SH-SY5Y (cell line): ENCODE measurements at regions not wholly inside any gene's neighbourhood (a gene's known extent, or its start where the extent isn't known, plus 50 kb on each side); places are given as distances from the start of the nearest gene placed in this dataset.

Experiments used
- GATA2 ChIP-seq: IDR thresholded peaks from 2 replicates; pipeline ENCODE4 v1.6.1; 2011; ENCODE audit warnings: mild to moderate bottlenecking, low read depth, low read length
- GATA3 ChIP-seq: IDR thresholded peaks from 2 replicates; pipeline ENCODE4 v1.6.1; 2011; ENCODE audit warnings: low read depth, mild to moderate bottlenecking, low read length, moderate library complexity

- TF ChIP-seq GATA2 (no peak), GATA3 (no peak)
Measured at GRCh38 chr2:220585241-220585640, 957.8 kb downstream of the SLC4A3 start.
